ENCODE measurements at regions not wholly inside any gene's neighbourhood (a gene's known extent, or its start where the extent isn't known, plus 50 kb on each side); places are given as distances from the start of the nearest gene placed in this dataset.

- no peak overlapping the region for H3K4me2 ChIP-seq (ENCODE audit: low read depth, low read length)
- no peaks in the 10 kb centered on the region for H3K27me3 ChIP-seq (replicated peaks; ENCODE audit: insufficient read depth, low read length)
- no peak for TF ChIP-seq EZH2 (optimal IDR thresholded peaks at IDR 0.05; ENCODE audit: low read depth, low read length)
- TF ChIP-seq, protein P1, sequence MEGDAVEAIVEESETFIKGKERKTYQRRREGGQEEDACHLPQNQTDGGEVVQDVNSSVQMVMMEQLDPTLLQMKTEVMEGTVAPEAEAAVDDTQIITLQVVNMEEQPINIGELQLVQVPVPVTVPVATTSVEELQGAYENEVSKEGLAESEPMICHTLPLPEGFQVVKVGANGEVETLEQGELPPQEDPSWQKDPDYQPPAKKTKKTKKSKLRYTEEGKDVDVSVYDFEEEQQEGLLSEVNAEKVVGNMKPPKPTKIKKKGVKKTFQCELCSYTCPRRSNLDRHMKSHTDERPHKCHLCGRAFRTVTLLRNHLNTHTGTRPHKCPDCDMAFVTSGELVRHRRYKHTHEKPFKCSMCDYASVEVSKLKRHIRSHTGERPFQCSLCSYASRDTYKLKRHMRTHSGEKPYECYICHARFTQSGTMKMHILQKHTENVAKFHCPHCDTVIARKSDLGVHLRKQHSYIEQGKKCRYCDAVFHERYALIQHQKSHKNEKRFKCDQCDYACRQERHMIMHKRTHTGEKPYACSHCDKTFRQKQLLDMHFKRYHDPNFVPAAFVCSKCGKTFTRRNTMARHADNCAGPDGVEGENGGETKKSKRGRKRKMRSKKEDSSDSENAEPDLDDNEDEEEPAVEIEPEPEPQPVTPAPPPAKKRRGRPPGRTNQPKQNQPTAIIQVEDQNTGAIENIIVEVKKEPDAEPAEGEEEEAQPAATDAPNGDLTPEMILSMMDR (IDR thresholded peaks at IDR 0.05; ENCODE audit: low read length) = no peak
- TF ChIP-seq EZH2phosphoT487 (IDR thresholded peaks at IDR 0.05; ENCODE audit: low read length) = no peak
- H4K20me1 ChIP-seq (ENCODE audit: insufficient read depth, low read length) = no peaks in the 10 kb centered on the region
- H3K4me3 ChIP-seq (ENCODE audit: low read length) = no peak overlapping the region
- H3K9me2 ChIP-seq (replicated peaks; ENCODE audit: insufficient read depth, low read length) = no peaks in the 10 kb centered on the region
- H3K27ac ChIP-seq (ENCODE audit: low read length) = no peak overlapping the region
- no peaks in the 10 kb centered on the region for H3K9me3 ChIP-seq (replicated peaks; ENCODE audit: insufficient read depth, low read length)
- H3F3A ChIP-seq (ENCODE audit: insufficient read depth, low read length) = no peaks in the 10 kb centered on the region
- no peak overlapping the region for H2AFZ ChIP-seq (ENCODE audit: low read length)
- no peak overlapping the region for H3K9ac ChIP-seq (ENCODE audit: low read length)
- H3K4me1 ChIP-seq (ENCODE audit: low read length) = no peaks in the 10 kb centered on the region
- no peaks in the 10 kb centered on the region for H3K79me2 ChIP-seq (ENCODE audit: low read length)
- no peaks in the 10 kb centered on the region for H3K36me3 ChIP-seq (replicated peaks; ENCODE audit: insufficient read depth, low read length)
- DNase-seq = no peak
Measured at GRCh38 chr7:17600340-17600752, 301.9 kb downstream of the AHR start.

DNA sequence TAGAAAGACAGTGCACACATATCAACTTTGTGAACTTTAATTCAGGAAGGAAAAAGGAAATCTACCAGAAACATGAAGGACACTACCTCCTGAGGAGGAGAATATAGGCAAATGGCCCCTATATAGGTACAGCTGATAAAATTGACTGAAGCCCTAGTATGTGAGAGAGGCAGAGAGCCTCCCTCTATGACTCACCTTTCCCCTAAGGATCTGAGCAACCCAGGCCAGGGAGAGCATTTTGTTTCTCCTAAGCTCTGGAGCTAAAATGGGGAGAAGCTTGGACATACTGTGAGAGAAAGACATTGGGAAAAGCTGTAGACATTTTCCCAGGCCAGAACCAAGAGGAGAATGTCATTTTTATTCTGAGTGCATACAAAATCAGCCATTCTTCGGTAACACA lies 303.5 kb downstream of the AHR start:
- Histone ChIP-seq H3K9me3 (replicated peaks; ENCODE audit: insufficient read depth, low read length) (no peaks in the 10 kb centered on the region), H3K27ac (ENCODE audit: low read length) (no peak overlapping the region), H4K20me1 (ENCODE audit: insufficient read depth, low read length) (no peaks in the 10 kb centered on the region), H3F3A (ENCODE audit: insufficient read depth, low read length) (no peaks in the 10 kb centered on the region), H3K4me2 (ENCODE audit: low read depth, low read length) (no peak overlapping the region), H3K27me3 (replicated peaks; ENCODE audit: insufficient read depth, low read length) (no peaks in the 10 kb centered on the region), H3K9me2 (replicated peaks; ENCODE audit: insufficient read depth, low read length) (no peaks in the 10 kb centered on the region), H3K9ac (ENCODE audit: low read length) (no peak overlapping the region), H2AFZ (ENCODE audit: low read length) (no peak overlapping the region), H3K4me3 (ENCODE audit: low read length) (no peak overlapping the region), H3K79me2 (ENCODE audit: low read length) (no peaks in the 10 kb centered on the region), H3K4me1 (ENCODE audit: low read length) (no peaks in the 10 kb centered on the region), H3K36me3 (replicated peaks; ENCODE audit: insufficient read depth, low read length) (no peaks in the 10 kb centered on the region)
- TF ChIP-seq EZH2phosphoT487 (IDR thresholded peaks at IDR 0.05; ENCODE audit: low read length) (no peak), EZH2 (optimal IDR thresholded peaks at IDR 0.05; ENCODE audit: low read depth, low read length) (no peak)
- TF ChIP-seq, protein P1 (IDR thresholded peaks at IDR 0.05; ENCODE audit: low read length) = no peak
- no peak for DNase-seq

DNA sequence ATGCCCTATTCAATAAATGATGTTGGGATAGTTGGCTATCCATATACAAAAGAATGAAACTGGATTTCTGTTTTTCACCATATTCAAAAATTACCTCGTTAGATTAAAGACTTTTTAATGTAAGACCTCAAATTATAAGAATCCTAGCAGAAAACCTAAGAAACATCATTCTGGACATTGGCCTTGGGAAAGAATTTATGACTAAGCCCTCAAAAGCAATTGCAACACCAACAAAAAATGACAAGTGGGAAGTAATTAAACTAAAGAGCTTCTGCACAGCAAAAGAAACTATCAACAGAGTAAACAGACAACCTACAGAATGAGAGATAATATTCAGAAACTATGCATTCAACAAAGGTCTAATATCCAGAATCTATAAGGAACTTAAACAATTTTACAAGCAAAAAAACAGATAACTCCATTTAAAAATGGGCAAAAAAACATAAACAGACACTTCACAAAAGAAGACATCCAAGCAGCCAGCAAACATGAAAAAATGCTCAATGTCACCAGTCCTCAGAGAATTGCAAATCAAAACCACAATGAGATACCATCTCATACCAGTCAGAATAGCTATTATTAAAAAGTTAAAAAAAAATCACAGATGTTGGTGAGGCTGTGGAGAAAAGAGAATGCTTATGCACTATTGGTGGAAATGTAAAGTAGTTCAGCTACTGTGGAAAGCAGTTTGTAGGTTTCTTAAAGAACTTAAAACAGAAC lies 309.8 kb downstream of the AHR start:
- H2AFZ ChIP-seq (ENCODE audit: low read length) = no peak overlapping the region
- no peaks in the 10 kb centered on the region for H3K36me3 ChIP-seq (replicated peaks; ENCODE audit: insufficient read depth, low read length)
- DNase-seq = no peak
- no peaks in the 10 kb centered on the region for H3K27me3 ChIP-seq (replicated peaks; ENCODE audit: insufficient read depth, low read length)
- H4K20me1 ChIP-seq (ENCODE audit: insufficient read depth, low read length) = no peaks in the 10 kb centered on the region
- no peak overlapping the region for H3K27ac ChIP-seq (ENCODE audit: low read length)
- H3K9me2 ChIP-seq (replicated peaks; ENCODE audit: insufficient read depth, low read length) = no peaks in the 10 kb centered on the region
- H3F3A ChIP-seq (ENCODE audit: insufficient read depth, low read length) = no peaks in the 10 kb centered on the region
- no peaks in the 10 kb centered on the region for H3K9me3 ChIP-seq (replicated peaks; ENCODE audit: insufficient read depth, low read length)
- no peaks in the 10 kb centered on the region for H3K79me2 ChIP-seq (ENCODE audit: low read length)
- H3K4me1 ChIP-seq (ENCODE audit: low read length) = no peaks in the 10 kb centered on the region
- no peak overlapping the region for H3K9ac ChIP-seq (ENCODE audit: low read length)
- H3K4me3 ChIP-seq (ENCODE audit: low read length) = no peak overlapping the region
- TF ChIP-seq EZH2 (optimal IDR thresholded peaks at IDR 0.05; ENCODE audit: low read depth, low read length) (no peak), EZH2phosphoT487 (IDR thresholded peaks at IDR 0.05; ENCODE audit: low read length) (no peak)
- TF ChIP-seq, protein P1 (IDR thresholded peaks at IDR 0.05; ENCODE audit: low read length) = no peak
- H3K4me2 ChIP-seq (ENCODE audit: low read depth, low read length) = no peak overlapping the region

All from MM.1S (cell line).